Stomach (tissue), 4 donors: ENCODE measurements at regions not wholly inside any gene's neighbourhood (a gene's known extent, or its start where the extent isn't known, plus 50 kb on each side); places are given as distances from the start of the nearest gene placed in this dataset.

Source experiments
- CTCF ChIP-seq, 7 experiments: fragments of 450-650 bp in 4 of 7; fragments of 200-600 bp in 3 of 7; sonication (generic) in 3 of 7; IDR thresholded peaks; one replicate each; pipeline ENCODE4 v1.5.1; 2016 to 2019; ENCODE audit warnings: antibody characterized with exemption in 7 of 7, control low read depth in 2 of 7, mild to moderate bottlenecking in 1 of 7
- POLR2A ChIP-seq, 4 donors: fragments of 450-650 bp; IDR thresholded peaks; one replicate each; pipeline ENCODE4 v1.6.1; 2016; ENCODE audit warnings: antibody characterized with exemption in 4 of 4, control low read depth in 2 of 4, mild to moderate bottlenecking in 1 of 4, moderate library complexity in 1 of 4
- POLR2AphosphoS5 ChIP-seq, 3 donors: sonication (generic); formaldehyde crosslinking; IDR thresholded peaks; one replicate each; pipeline ENCODE4 v1.6.1; 2016; ENCODE audit warnings: antibody characterized with exemption in 3 of 3

DNA sequence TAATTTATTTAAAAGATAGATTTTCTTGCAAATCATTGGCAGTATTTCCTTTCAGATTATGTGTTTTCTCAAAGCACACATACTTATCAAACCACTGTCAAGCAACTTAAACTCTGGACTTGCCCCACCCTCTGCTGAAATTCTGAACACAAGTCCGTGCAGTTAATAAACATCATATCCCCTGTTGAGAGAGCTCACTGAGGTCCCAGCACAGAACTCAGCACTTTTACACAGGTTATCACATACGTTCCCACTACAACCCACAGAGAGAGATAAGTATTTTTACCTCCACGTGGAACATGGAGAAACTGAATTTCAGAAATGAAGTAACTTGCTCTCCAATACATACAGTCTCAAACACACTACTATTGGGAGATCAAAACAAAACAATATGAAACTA lies 267.6 kb upstream of the IGF1R start:
- TF ChIP-seq POLR2AphosphoS5 (IDR thresholded peaks at IDR 0.05) (no peak), CTCF (IDR thresholded peaks at IDR 0.05) (no peak), POLR2A (IDR thresholded peaks at IDR 0.05) (no peak)
